ENCODE measurements at regions not wholly inside any gene's neighbourhood (a gene's known extent, or its start where the extent isn't known, plus 50 kb on each side); places are given as distances from the start of the nearest gene placed in this dataset.

GRCh38 chr10:78619115-78619851 is 449.5 kb upstream of the ZMIZ1 start:
- Histone ChIP-seq H3K27ac (ENCODE audit: low read depth, low read length) (no peak overlapping the region), H3K36me3 (ENCODE audit: control insufficient read depth, insufficient read depth, low read length) (no peaks in the 10 kb centered on the region), H3K4me2 (ENCODE audit: low read length) (no peak overlapping the region), H3K79me2 (ENCODE audit: control insufficient read depth, insufficient read depth, low read length) (no peaks in the 10 kb centered on the region), H2BK15ac (replicated peaks; ENCODE audit: low read depth) (no peak overlapping the region), H3K4ac (ENCODE audit: low read depth, low read length) (no peak overlapping the region), H3K79me1 (ENCODE audit: low read length) (no peaks in the 10 kb centered on the region), H3K18ac (ENCODE audit: low read length) (no peak overlapping the region), H4K5ac (ENCODE audit: low read length) (no peak overlapping the region), H3K56ac (ENCODE audit: low read length) (no peak overlapping the region), H2AK5ac (ENCODE audit: low read length) (no peak overlapping the region), H3K4me3 (ENCODE audit: low read length) (no peak overlapping the region), H3K23ac (ENCODE audit: low read length) (no peak overlapping the region), H3K9ac (ENCODE audit: low read length) (no peak overlapping the region), H3K4me1 (ENCODE audit: control insufficient read depth, low read depth, low read length) (no peaks in the 10 kb centered on the region), H3K27me3 (ENCODE audit: insufficient read depth, low read length, poor library complexity) (no peaks in the 10 kb centered on the region), H2BK5ac (ENCODE audit: low read length) (no peak overlapping the region), H2BK120ac (ENCODE audit: low read depth, low read length) (no peak overlapping the region), H4K8ac (ENCODE audit: low read depth, low read length) (no peak overlapping the region)
- WGBS (ENCODE audit: extremely low coverage, insufficient coverage, low lambda C conversion rate), result no CpG with 5 or more reads among the region's 6 CpGs
- no peak for DNase-seq

GRCh38 chr10:78619896-78620295 is 448.9 kb upstream of the ZMIZ1 start:
- DNase-seq, result no peak
- Histone ChIP-seq H3K4me1 (ENCODE audit: control insufficient read depth, low read depth, low read length) (no peaks in the 10 kb centered on the region), H3K27ac (ENCODE audit: low read depth, low read length) (no peak overlapping the region), H3K27me3 (ENCODE audit: insufficient read depth, low read length, poor library complexity) (no peaks in the 10 kb centered on the region), H4K5ac (ENCODE audit: low read length) (no peak overlapping the region), H2AK5ac (ENCODE audit: low read length) (no peak overlapping the region), H3K4me2 (ENCODE audit: low read length) (no peak overlapping the region), H4K8ac (ENCODE audit: low read depth, low read length) (no peak overlapping the region), H3K4ac (ENCODE audit: low read depth, low read length) (no peak overlapping the region), H3K23ac (ENCODE audit: low read length) (no peak overlapping the region), H3K18ac (ENCODE audit: low read length) (no peak overlapping the region), H2BK15ac (replicated peaks; ENCODE audit: low read depth) (no peak overlapping the region), H3K4me3 (ENCODE audit: low read length) (no peak overlapping the region), H3K79me1 (ENCODE audit: low read length) (no peaks in the 10 kb centered on the region), H3K36me3 (ENCODE audit: control insufficient read depth, insufficient read depth, low read length) (no peaks in the 10 kb centered on the region), H3K79me2 (ENCODE audit: control insufficient read depth, insufficient read depth, low read length) (no peaks in the 10 kb centered on the region), H2BK5ac (ENCODE audit: low read length) (no peak overlapping the region), H3K9ac (ENCODE audit: low read length) (no peak overlapping the region), H2BK120ac (ENCODE audit: low read depth, low read length) (no peak overlapping the region), H3K56ac (ENCODE audit: low read length) (no peak overlapping the region)
- no CpG with 5 or more reads among the region's 4 CpGs for WGBS (ENCODE audit: extremely low coverage, insufficient coverage, low lambda C conversion rate)

DNA sequence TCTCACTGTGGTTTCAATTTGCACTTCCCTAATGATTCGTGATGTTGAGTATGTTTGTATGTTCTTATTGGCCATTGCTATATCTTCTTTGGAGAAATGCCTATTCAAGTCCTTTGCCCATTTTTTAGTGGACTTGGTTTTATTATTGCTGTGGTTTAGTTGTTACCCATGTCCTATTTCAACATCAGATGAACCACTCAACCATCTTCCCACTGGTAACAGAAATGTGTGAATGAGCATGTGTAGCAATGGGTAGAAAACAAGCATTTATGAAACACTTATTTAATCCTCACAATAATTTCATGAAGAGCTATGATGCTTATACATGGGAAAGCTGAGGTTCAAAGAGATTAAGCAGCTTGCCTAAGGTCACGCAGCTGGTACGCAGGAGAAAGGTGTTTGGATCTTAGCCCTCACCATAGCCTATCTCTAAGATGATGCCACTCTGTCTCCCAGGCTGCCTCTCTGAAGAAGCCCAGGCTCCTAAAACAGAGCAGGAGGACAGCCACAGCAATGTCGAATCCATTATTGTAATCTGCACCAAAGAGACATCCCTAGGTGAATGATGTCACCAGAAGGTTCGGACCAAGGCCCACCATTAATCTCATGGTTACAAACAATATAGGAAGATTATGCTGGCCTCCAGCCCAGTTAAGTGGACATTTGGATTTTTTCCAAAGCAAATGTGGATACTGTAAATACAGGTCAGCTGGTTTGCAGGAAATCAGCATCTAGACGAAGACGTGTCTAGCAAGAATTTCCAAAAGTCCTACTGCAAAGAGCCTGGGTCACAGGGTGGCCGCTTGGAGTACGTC is 447.6 kb upstream of the ZMIZ1 start:
- H4K8ac ChIP-seq (ENCODE audit: low read depth, low read length), result no peak overlapping the region
- no peaks in the 10 kb centered on the region for H3K79me1 ChIP-seq (ENCODE audit: low read length)
- no peak overlapping the region for H2BK120ac ChIP-seq (ENCODE audit: low read depth, low read length)
- no peak overlapping the region for H3K4ac ChIP-seq (ENCODE audit: low read depth, low read length)
- H3K23ac ChIP-seq (ENCODE audit: low read length), result no peak overlapping the region
- H2BK15ac ChIP-seq (replicated peaks; ENCODE audit: low read depth), result no peak overlapping the region
- H2AK5ac ChIP-seq (ENCODE audit: low read length), result no peak overlapping the region
- no peaks in the 10 kb centered on the region for H3K79me2 ChIP-seq (ENCODE audit: control insufficient read depth, insufficient read depth, low read length)
- no peaks in the 10 kb centered on the region for H3K36me3 ChIP-seq (ENCODE audit: control insufficient read depth, insufficient read depth, low read length)
- H3K18ac ChIP-seq (ENCODE audit: low read length), result no peak overlapping the region
- WGBS (ENCODE audit: extremely low coverage, insufficient coverage, low lambda C conversion rate), result no CpG with 5 or more reads among the region's 9 CpGs
- H3K56ac ChIP-seq (ENCODE audit: low read length), result no peak overlapping the region
- no peak overlapping the region for H3K4me3 ChIP-seq (ENCODE audit: low read length)
- H2BK5ac ChIP-seq (ENCODE audit: low read length), result no peak overlapping the region
- H3K9ac ChIP-seq (ENCODE audit: low read length), result no peak overlapping the region
- H3K4me1 ChIP-seq (ENCODE audit: control insufficient read depth, low read depth, low read length), result no peaks in the 10 kb centered on the region
- no peak for DNase-seq
- H4K5ac ChIP-seq (ENCODE audit: low read length), result no peak overlapping the region
- H3K27me3 ChIP-seq (ENCODE audit: insufficient read depth, low read length, poor library complexity), result no peaks in the 10 kb centered on the region
- H3K27ac ChIP-seq (ENCODE audit: low read depth, low read length), result no peak overlapping the region
- no peak overlapping the region for H3K4me2 ChIP-seq (ENCODE audit: low read length)

DNA sequence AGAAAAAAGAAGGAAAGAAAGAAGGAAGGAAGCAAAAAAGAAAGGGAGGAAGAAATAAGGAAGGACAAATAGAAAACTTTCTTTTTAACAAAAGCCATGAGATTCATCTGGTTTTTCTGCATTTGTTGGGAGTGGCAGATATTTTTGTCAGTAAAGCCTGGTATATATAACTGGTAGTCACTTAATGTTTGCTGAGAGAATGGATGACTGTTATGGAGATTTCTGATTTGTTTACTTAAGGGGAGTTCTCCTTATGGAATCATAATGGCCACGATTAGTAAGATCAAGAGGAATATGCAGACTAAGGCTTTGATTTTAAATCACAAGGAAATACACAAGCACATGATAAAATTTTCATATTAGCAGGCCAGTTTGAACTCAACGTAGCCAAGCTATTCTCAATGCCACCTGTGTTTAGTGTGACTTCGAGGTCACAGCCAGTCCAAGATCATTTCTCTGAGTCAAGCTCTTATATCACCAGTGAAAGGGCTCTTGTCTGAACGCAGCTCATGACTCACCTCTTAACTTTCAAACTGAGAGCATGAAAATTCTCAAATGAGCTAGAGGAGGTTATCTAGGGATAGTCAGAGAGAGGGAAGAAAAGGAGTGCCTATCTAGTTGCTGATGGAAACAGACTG is 445.1 kb upstream of the ZMIZ1 start:
- Histone ChIP-seq H3K23ac (ENCODE audit: low read length) (no peak overlapping the region), H2AK5ac (ENCODE audit: low read length) (no peak overlapping the region), H3K4ac (ENCODE audit: low read depth, low read length) (no peak overlapping the region), H3K56ac (ENCODE audit: low read length) (no peak overlapping the region), H4K5ac (ENCODE audit: low read length) (no peak overlapping the region), H2BK5ac (ENCODE audit: low read length) (no peak overlapping the region), H3K27ac (ENCODE audit: low read depth, low read length) (no peak overlapping the region), H4K8ac (ENCODE audit: low read depth, low read length) (no peak overlapping the region), H3K18ac (ENCODE audit: low read length) (no peak overlapping the region), H3K4me1 (ENCODE audit: control insufficient read depth, low read depth, low read length) (no peaks in the 10 kb centered on the region), H3K4me3 (ENCODE audit: low read length) (no peak overlapping the region), H3K9ac (ENCODE audit: low read length) (no peak overlapping the region), H2BK120ac (ENCODE audit: low read depth, low read length) (no peak overlapping the region), H3K79me2 (ENCODE audit: control insufficient read depth, insufficient read depth, low read length) (no peaks in the 10 kb centered on the region), H3K27me3 (ENCODE audit: insufficient read depth, low read length, poor library complexity) (no peaks in the 10 kb centered on the region), H3K79me1 (ENCODE audit: low read length) (no peaks in the 10 kb centered on the region), H3K36me3 (ENCODE audit: control insufficient read depth, insufficient read depth, low read length) (no peaks in the 10 kb centered on the region), H3K4me2 (ENCODE audit: low read length) (no peak overlapping the region), H2BK15ac (replicated peaks; ENCODE audit: low read depth) (no peak overlapping the region)
- no CpG with 5 or more reads among the region's 4 CpGs for WGBS (ENCODE audit: extremely low coverage, insufficient coverage, low lambda C conversion rate)
- DNase-seq, result no peak

DNA sequence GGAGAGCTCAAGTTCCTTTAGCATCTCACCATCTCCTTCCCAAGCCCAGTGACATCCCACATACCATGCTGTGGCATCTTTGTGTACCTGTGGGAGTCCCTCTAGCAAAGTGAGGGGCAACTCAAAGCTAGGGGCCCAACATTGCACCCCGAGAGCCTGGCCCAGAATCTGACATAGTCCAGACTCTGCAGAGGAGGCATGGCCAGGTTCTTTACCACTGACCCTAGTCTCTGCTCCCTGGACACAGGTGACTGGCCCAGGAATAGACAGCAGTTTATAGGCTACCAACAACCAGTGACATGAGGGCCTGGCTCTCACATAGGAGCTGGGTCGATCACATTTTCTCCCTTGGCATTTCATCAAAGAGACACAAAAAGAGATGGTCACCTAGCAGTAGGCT is 444.0 kb upstream of the ZMIZ1 start:
- Histone ChIP-seq H2BK120ac (ENCODE audit: low read depth, low read length) (no peak overlapping the region), H4K5ac (ENCODE audit: low read length) (no peak overlapping the region), H3K9ac (ENCODE audit: low read length) (no peak overlapping the region), H3K79me1 (ENCODE audit: low read length) (no peaks in the 10 kb centered on the region), H3K56ac (ENCODE audit: low read length) (no peak overlapping the region), H3K79me2 (ENCODE audit: control insufficient read depth, insufficient read depth, low read length) (no peaks in the 10 kb centered on the region), H3K4me3 (ENCODE audit: low read length) (no peak overlapping the region), H3K36me3 (ENCODE audit: control insufficient read depth, insufficient read depth, low read length) (no peaks in the 10 kb centered on the region), H3K27ac (ENCODE audit: low read depth, low read length) (no peak overlapping the region), H3K4me2 (ENCODE audit: low read length) (no peak overlapping the region), H2BK5ac (ENCODE audit: low read length) (no peak overlapping the region), H2BK15ac (replicated peaks; ENCODE audit: low read depth) (no peak overlapping the region), H4K8ac (ENCODE audit: low read depth, low read length) (no peak overlapping the region), H3K27me3 (ENCODE audit: insufficient read depth, low read length, poor library complexity) (no peaks in the 10 kb centered on the region), H3K23ac (ENCODE audit: low read length) (no peak overlapping the region), H3K4me1 (ENCODE audit: control insufficient read depth, low read depth, low read length) (no peaks in the 10 kb centered on the region), H3K18ac (ENCODE audit: low read length) (no peak overlapping the region), H2AK5ac (ENCODE audit: low read length) (no peak overlapping the region), H3K4ac (ENCODE audit: low read depth, low read length) (no peak overlapping the region)
- DNase-seq, result no peak
- WGBS (ENCODE audit: extremely low coverage, insufficient coverage, low lambda C conversion rate), result no CpG with 5 or more reads among the region's 2 CpGs

All from mesendoderm (in vitro differentiated cells).